ENCODE measurements at regions not wholly inside any gene's neighbourhood (a gene's known extent, or its start where the extent isn't known, plus 50 kb on each side); places are given as distances from the start of the nearest gene placed in this dataset.

- Histone ChIP-seq H3K4me3 (ENCODE audit: low read depth, low read length) (no peak overlapping the region), H3K4me1 (ENCODE audit: control insufficient read depth, insufficient read depth, low read length) (no peaks in the 10 kb centered on the region), H3K27ac (ENCODE audit: extremely low read depth, low read depth, low read length) (no peak overlapping the region), H3K36me3 (ENCODE audit: control insufficient read depth in 2 of 2, insufficient read depth in 1 of 2, low read length in 2 of 2) (no peaks in the 10 kb centered on the region), H3K9me3 (ENCODE audit: control insufficient read depth, insufficient read depth, low read depth, low read length) (no peaks in the 10 kb centered on the region)
- CTCF ChIA-PET: no interaction called here
- POLR2A ChIA-PET: no interaction called here
- TF ChIP-seq REST (tag by site-specific recombination; IDR thresholded peaks at IDR 0.05) (peak; percentile 95), ZNF146 (tag by site-specific recombination; IDR thresholded peaks at IDR 0.05) (no peak), ZNF677 (tag by site-specific recombination; IDR thresholded peaks at IDR 0.05) (peak; percentile 56; the same call in 1 of the 2 replicates)
Observed at GRCh38 chr16:56013962-56014552, 138.9 kb upstream of the CES5A start.

GRCh38 chr16:56012482-56012811 is 137.3 kb upstream of the CES5A start:
- Histone ChIP-seq H3K4me3 (ENCODE audit: low read depth, low read length) (no peak overlapping the region), H3K4me1 (ENCODE audit: control insufficient read depth, insufficient read depth, low read length) (no peaks in the 10 kb centered on the region), H3K9me3 (ENCODE audit: control insufficient read depth, insufficient read depth, low read depth, low read length) (no peaks in the 10 kb centered on the region), H3K36me3 (ENCODE audit: control insufficient read depth in 2 of 2, insufficient read depth in 1 of 2, low read length in 2 of 2) (no peaks in the 10 kb centered on the region), H3K27ac (ENCODE audit: extremely low read depth, low read depth, low read length) (no peak overlapping the region)
- ChIA-PET CTCF (no interaction called here), POLR2A (no interaction called here)
- no peak for TF ChIP-seq KLF8 (tag by site-specific recombination; IDR thresholded peaks at IDR 0.05)
- TF ChIP-seq ZSCAN23 (tag by site-specific recombination; IDR thresholded peaks at IDR 0.05): no peak
- TF ChIP-seq ZNF132 (tag by site-specific recombination; IDR thresholded peaks at IDR 0.05; ENCODE audit: borderline replicate concordance): no peak
- TF ChIP-seq KLF1 (tag by site-specific recombination; IDR thresholded peaks at IDR 0.05): no peak
- TF ChIP-seq ZFP37 (tag by site-specific recombination; IDR thresholded peaks at IDR 0.05): no peak

- POLR2A ChIA-PET: no interaction called here
- no peaks in the 10 kb centered on the region for H3K9me3 ChIP-seq (ENCODE audit: control insufficient read depth, insufficient read depth, low read depth, low read length)
Observed at GRCh38 chr16:56011808-56012481, 136.8 kb upstream of the CES5A start.

More at GRCh38 chr16:56011808-56012481, 136.8 kb upstream of the CES5A start:
- CTCF ChIA-PET: no interaction called here
- TF ChIP-seq ZNF174 (tag by site-specific recombination; IDR thresholded peaks at IDR 0.05) (no peak), ZNF10 (tag by site-specific recombination; IDR thresholded peaks at IDR 0.05) (no peak), ZSCAN18 (tag by site-specific recombination; IDR thresholded peaks at IDR 0.05) (no peak), MEIS1 (CRISPR knock-in tag; IDR thresholded peaks at IDR 0.05; ENCODE audit: borderline replicate concordance) (no peak), SCRT2 (tag by site-specific recombination; IDR thresholded peaks at IDR 0.05) (no peak), TRIM28 (IDR thresholded peaks at IDR 0.05; ENCODE audit: borderline replicate concordance, low read length) (no peak), ZFP37 (tag by site-specific recombination; IDR thresholded peaks at IDR 0.05) (no peak), ZNF132 (tag by site-specific recombination; IDR thresholded peaks at IDR 0.05; ENCODE audit: borderline replicate concordance) (no peak), ZNF366 (tag by site-specific recombination; conservative IDR thresholded peaks at IDR 0.05) (no peak), ZNF324 (tag by site-specific recombination; IDR thresholded peaks at IDR 0.05) (no peak), ZFP41 (tag by site-specific recombination; IDR thresholded peaks at IDR 0.05; ENCODE audit: borderline replicate concordance) (no peak), WT1 (tag by site-specific recombination; IDR thresholded peaks at IDR 0.05) (no peak), REST (tag by site-specific recombination; IDR thresholded peaks at IDR 0.05) (no peak), ZNF610 (tag by site-specific recombination; IDR thresholded peaks at IDR 0.05; ENCODE audit: borderline replicate concordance) (no peak), ZNF423 (tag by site-specific recombination; IDR thresholded peaks at IDR 0.05) (no peak), ZNF223 (tag by site-specific recombination; IDR thresholded peaks at IDR 0.05) (no peak)
- Histone ChIP-seq H3K27ac (ENCODE audit: extremely low read depth, low read depth, low read length) (no peak overlapping the region), H3K4me1 (ENCODE audit: control insufficient read depth, insufficient read depth, low read length) (no peaks in the 10 kb centered on the region), H3K4me3 (ENCODE audit: low read depth, low read length) (no peak overlapping the region), H3K36me3 (ENCODE audit: control insufficient read depth in 2 of 2, insufficient read depth in 1 of 2, low read length in 2 of 2) (no peaks in the 10 kb centered on the region)
